ENCODE measurements at regions not wholly inside any gene's neighbourhood (a gene's known extent, or its start where the extent isn't known, plus 50 kb on each side); places are given as distances from the start of the nearest gene placed in this dataset.
"Not testable (repeated sequence)": the region's sequence is repeated elsewhere in the genome, so short reads cannot be mapped to it uniquely, and the experiment has no call there.

DNA sequence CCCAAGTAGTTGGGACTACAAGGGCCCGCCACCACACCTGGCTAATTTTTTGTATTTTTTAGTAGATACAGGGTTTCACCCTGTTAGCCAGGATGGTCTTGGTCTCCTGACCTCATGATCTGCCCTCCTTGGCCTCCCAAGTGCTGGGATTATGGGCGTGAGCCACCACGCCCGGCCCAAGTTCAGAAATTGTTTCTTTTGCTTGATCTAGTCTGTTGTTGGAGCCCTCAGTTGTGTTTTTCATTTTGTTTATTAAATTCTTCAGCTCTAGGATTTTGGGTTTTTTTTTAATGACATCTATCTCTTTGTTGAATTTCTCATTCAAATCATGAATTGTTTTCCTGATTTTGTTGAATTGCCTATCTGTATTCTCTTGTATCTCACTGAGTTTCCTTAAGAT is 80.8 kb downstream of the BUB3 start:
- H3K27ac Mint-ChIP-seq; H3K4me3 ChIP-seq (replicated peaks in 1 of 3; ENCODE audit: low read depth in 2 of 3, low read length in 3 of 3); H3K9ac ChIP-seq (ENCODE audit: insufficient read depth, low read length, poor library complexity, severe bottlenecking); H3K27me3 Mint-ChIP-seq (ENCODE audit: low read depth in 3 of 3); DNase-seq; intact Hi-C loops (cut with micrococcal nuclease); H3K79me2 ChIP-seq (ENCODE audit: insufficient read depth, low read length); H3K27ac ChIP-seq (ENCODE audit: low read depth in 1 of 2, low read length in 2 of 2); H3K36me3 ChIP-seq (replicated peaks in 1 of 2; ENCODE audit: control insufficient read depth in 1 of 2, insufficient read depth in 2 of 2, low read length in 2 of 2); H3K4me3 Mint-ChIP-seq; H3K4me1 Mint-ChIP-seq; H4K20me1 ChIP-seq (ENCODE audit: insufficient read depth, low read length); H3K4me2 ChIP-seq (replicated peaks; ENCODE audit: extremely low read depth, low read length, poor library complexity, severe bottlenecking); H3K4me1 ChIP-seq (ENCODE audit: control insufficient read depth in 1 of 2, insufficient read depth in 2 of 2, low read length in 2 of 2); H3K36me3 Mint-ChIP-seq; H3K27me3 ChIP-seq (ENCODE audit: control insufficient read depth in 2 of 2, insufficient read depth in 2 of 2, low read length in 2 of 2); H2AFZ ChIP-seq (ENCODE audit: insufficient read depth, low read depth, low read length, poor library complexity, severe bottlenecking): not testable (repeated sequence)
- peaks cover 13 to 28% (median 18%) of the 10 kb centered on the region in 7 donors for H3K9me3 Mint-ChIP-seq
- H3K9me3 ChIP-seq (replicated peaks in 1 of 2; ENCODE audit: control insufficient read depth in 1 of 2, insufficient read depth in 1 of 2, low read length in 2 of 2), result peaks cover 19 to 22% of the 10 kb centered on the region in 2 donors
- WGBS (ENCODE audit: insufficient coverage), result 100% methylated on average over 1 of the region's 4 CpGs

DNA sequence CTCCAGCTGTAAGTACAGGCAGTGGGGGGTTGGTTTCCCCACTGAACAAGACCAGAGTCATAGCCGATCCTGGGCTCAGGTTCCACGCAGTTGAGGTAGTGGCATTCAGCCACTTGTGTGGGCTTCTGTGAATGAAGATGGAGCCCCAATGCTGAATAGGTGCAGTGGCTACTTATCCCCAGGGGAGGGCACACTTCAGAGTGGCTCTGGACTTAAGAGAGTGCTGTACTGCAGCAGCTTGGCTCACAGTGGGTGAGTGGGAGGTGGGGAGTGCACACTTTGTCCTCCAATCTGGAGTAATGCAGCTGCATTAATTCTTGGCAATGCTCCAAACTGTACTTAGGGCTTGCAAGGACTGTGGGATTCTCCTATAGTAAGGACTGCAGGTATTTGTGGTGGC is 81.9 kb downstream of the BUB3 start:
- TF ChIP-seq, protein P1, sequence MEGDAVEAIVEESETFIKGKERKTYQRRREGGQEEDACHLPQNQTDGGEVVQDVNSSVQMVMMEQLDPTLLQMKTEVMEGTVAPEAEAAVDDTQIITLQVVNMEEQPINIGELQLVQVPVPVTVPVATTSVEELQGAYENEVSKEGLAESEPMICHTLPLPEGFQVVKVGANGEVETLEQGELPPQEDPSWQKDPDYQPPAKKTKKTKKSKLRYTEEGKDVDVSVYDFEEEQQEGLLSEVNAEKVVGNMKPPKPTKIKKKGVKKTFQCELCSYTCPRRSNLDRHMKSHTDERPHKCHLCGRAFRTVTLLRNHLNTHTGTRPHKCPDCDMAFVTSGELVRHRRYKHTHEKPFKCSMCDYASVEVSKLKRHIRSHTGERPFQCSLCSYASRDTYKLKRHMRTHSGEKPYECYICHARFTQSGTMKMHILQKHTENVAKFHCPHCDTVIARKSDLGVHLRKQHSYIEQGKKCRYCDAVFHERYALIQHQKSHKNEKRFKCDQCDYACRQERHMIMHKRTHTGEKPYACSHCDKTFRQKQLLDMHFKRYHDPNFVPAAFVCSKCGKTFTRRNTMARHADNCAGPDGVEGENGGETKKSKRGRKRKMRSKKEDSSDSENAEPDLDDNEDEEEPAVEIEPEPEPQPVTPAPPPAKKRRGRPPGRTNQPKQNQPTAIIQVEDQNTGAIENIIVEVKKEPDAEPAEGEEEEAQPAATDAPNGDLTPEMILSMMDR (IDR thresholded peaks at IDR 0.05), result no peak
- Histone ChIP-seq H3K9ac (ENCODE audit: insufficient read depth, low read length, poor library complexity, severe bottlenecking) (no peak overlapping the region), H3K4me2 (replicated peaks; ENCODE audit: extremely low read depth, low read length, poor library complexity, severe bottlenecking) (no peak overlapping the region), H3K27me3 (ENCODE audit: control insufficient read depth in 2 of 2, insufficient read depth in 2 of 2, low read length in 2 of 2) (no peaks in the 10 kb centered on the region), H3K4me3 (replicated peaks in 1 of 3; ENCODE audit: low read depth in 2 of 3, low read length in 3 of 3) (no peak overlapping the region), H3K36me3 (replicated peaks in 1 of 2; ENCODE audit: control insufficient read depth in 1 of 2, insufficient read depth in 2 of 2, low read length in 2 of 2) (no peaks in the 10 kb centered on the region), H3K27ac (ENCODE audit: low read depth in 1 of 2, low read length in 2 of 2) (no peak overlapping the region), H3K79me2 (ENCODE audit: insufficient read depth, low read length) (no peaks in the 10 kb centered on the region), H2AFZ (ENCODE audit: insufficient read depth, low read depth, low read length, poor library complexity, severe bottlenecking) (no peak overlapping the region), H4K20me1 (ENCODE audit: insufficient read depth, low read length) (no peaks in the 10 kb centered on the region), H3K4me1 (ENCODE audit: control insufficient read depth in 1 of 2, insufficient read depth in 2 of 2, low read length in 2 of 2) (no peaks in the 10 kb centered on the region), H3K9me3 (replicated peaks in 1 of 2; ENCODE audit: control insufficient read depth in 1 of 2, insufficient read depth in 1 of 2, low read length in 2 of 2) (peaks cover 19 to 22% of the 10 kb centered on the region in 2 donors)
- no peak for DNase-seq
- H3K4me3 Mint-ChIP-seq, result no peak overlapping the region
- intact Hi-C loops (cut with micrococcal nuclease), result no loop called here
- peaks cover 13 to 28% (median 18%) of the 10 kb centered on the region in 7 donors for H3K9me3 Mint-ChIP-seq
- no peaks in the 10 kb centered on the region for H3K27me3 Mint-ChIP-seq (ENCODE audit: low read depth in 3 of 3)
- no peaks in the 10 kb centered on the region for H3K4me1 Mint-ChIP-seq
- 97% methylated on average over 2 of the region's 2 CpGs for WGBS (ENCODE audit: insufficient coverage)
- H3K36me3 Mint-ChIP-seq, result no peaks in the 10 kb centered on the region
- H3K27ac Mint-ChIP-seq, result no peak overlapping the region
